ENCODE measurements at regions not wholly inside any gene's neighbourhood (a gene's known extent, or its start where the extent isn't known, plus 50 kb on each side); places are given as distances from the start of the nearest gene placed in this dataset.
A peak's percentile ranks its signal among the peaks of the same experiment; 100 is the strongest.
"Not testable (repeated sequence)": the region's sequence is repeated elsewhere in the genome, so short reads cannot be mapped to it uniquely, and the experiment has no call there.

- peak; percentile 22 to 84 for DNase-seq
Observed at GRCh38 chr2:195535911-195536522, 121.0 kb upstream of the SLC39A10 start.

- no peak for DNase-seq
Observed at GRCh38 chr2:195534971-195535370, 122.1 kb upstream of the SLC39A10 start.

GRCh38 chr2:195533771-195534642 lies 123.0 kb upstream of the SLC39A10 start:
- peak; percentile 12 to 17 for DNase-seq

GRCh38 chr2:195532628-195533271 lies 124.3 kb upstream of the SLC39A10 start:
- peak in 1 of 2 donors; percentile 47 for DNase-seq

- DNase-seq, result no peak
Observed at GRCh38 chr2:195532255-195532627, 124.8 kb upstream of the SLC39A10 start.

- no peak for DNase-seq
Observed at GRCh38 chr2:195531754-195532153, 125.3 kb upstream of the SLC39A10 start.

- DNase-seq, result not testable (repeated sequence)
Observed at GRCh38 chr2:195523242-195523641, 133.8 kb upstream of the SLC39A10 start.

GRCh38 chr2:195521589-195521988 lies 135.4 kb upstream of the SLC39A10 start:
- DNase-seq, result no peak

GRCh38 chr2:195520671-195521155 lies 136.3 kb upstream of the SLC39A10 start:
- DNase-seq, result no peak

GRCh38 chr2:195515551-195515950 lies 141.5 kb upstream of the SLC39A10 start:
- DNase-seq, result no peak

GRCh38 chr2:195514365-195514764 lies 142.7 kb upstream of the SLC39A10 start:
- DNase-seq, result no peak

GRCh38 chr2:195513119-195513518 lies 143.9 kb upstream of the SLC39A10 start:
- peak in 1 of 2 donors; percentile 42 for DNase-seq

- DNase-seq, result no peak
Observed at GRCh38 chr2:195509551-195509950, 147.5 kb upstream of the SLC39A10 start.

GRCh38 chr2:195508139-195508455 lies 148.9 kb upstream of the SLC39A10 start:
- DNase-seq, result no peak

- DNase-seq, result no peak
Observed at GRCh38 chr2:195507447-195508138, 149.4 kb upstream of the SLC39A10 start.

GRCh38 chr2:195505701-195506100 lies 151.3 kb upstream of the SLC39A10 start:
- no peak for DNase-seq

GRCh38 chr2:195503208-195503607 lies 153.8 kb upstream of the SLC39A10 start:
- DNase-seq, result no peak

GRCh38 chr2:195501746-195502145 lies 155.3 kb upstream of the SLC39A10 start:
- DNase-seq, result no peak

- no peak for DNase-seq
Observed at GRCh38 chr2:195500879-195501278, 156.1 kb upstream of the SLC39A10 start.

- no peak for DNase-seq
Observed at GRCh38 chr2:195498839-195499490, 158.1 kb upstream of the SLC39A10 start.

- no peak for DNase-seq
Observed at GRCh38 chr2:195498176-195498575, 158.8 kb upstream of the SLC39A10 start.

GRCh38 chr2:195496991-195497390 lies 160.0 kb upstream of the SLC39A10 start:
- DNase-seq, result no peak

GRCh38 chr2:195495966-195496365 lies 161.1 kb upstream of the SLC39A10 start:
- no peak for DNase-seq
